Stimulated activated CD8-positive, alpha-beta memory T cell treated with anti-CD3 and anti-CD28 coated beads, Interleukin-12 subunit alpha, Interleukin-12 subunit beta, amount 100 ng/mL, for 24 hours (primary cell): ENCODE measurements at regions not wholly inside any gene's neighbourhood (a gene's known extent, or its start where the extent isn't known, plus 50 kb on each side); places are given as distances from the start of the nearest gene placed in this dataset.

ENCODE experiments used
- DNase-seq: peaks from one replicate; pipeline ENCODE4 v3.0.0-alpha.2; 2020; ENCODE audit errors: extremely low read depth

GRCh38 chr3:18044971-18045880, 302.8 kb upstream of the TBC1D5 start:
- no peak for DNase-seq

DNA sequence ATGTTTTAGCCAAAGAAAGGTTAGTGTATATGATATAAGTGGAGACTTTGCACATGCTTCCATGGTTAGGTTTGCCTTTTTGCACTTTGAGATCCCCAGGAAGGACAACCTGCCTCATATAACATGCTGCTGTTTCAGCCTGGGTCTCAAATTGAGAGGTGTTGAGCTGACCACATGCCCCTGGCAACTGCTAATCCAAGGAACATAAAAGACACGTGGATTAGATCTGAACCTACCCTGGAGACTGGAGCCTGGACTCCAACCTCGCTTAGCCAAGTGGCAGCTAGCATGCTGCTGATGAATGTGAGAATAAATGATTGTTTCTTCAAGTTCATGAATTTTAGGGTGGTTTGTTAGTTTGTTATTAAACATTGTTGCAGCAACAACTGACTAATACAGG, 301.8 kb upstream of the TBC1D5 start:
- DNase-seq: no peak

DNA sequence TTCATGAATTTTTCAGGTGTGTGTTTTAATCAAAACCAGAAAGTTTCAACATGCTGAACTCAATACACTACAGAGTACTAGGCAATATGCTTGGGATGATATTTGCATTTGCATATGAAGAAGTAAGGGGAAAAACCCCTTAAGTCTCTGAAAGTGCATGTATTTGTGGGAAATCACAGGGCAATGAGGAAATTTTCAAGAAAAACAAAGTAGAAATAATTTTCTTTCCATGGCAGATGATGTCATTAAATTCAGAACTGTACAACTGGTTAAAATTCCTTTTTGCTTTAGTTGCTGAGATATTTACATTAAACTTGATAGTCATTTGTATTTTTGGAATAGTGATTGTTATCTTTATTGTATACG, 294.0 kb upstream of the TBC1D5 start:
- no peak for DNase-seq

GRCh38 chr3:18035641-18036449, 293.4 kb upstream of the TBC1D5 start:
- no peak for DNase-seq

GRCh38 chr3:18033581-18034108, 291.2 kb upstream of the TBC1D5 start:
- no peak for DNase-seq

DNA sequence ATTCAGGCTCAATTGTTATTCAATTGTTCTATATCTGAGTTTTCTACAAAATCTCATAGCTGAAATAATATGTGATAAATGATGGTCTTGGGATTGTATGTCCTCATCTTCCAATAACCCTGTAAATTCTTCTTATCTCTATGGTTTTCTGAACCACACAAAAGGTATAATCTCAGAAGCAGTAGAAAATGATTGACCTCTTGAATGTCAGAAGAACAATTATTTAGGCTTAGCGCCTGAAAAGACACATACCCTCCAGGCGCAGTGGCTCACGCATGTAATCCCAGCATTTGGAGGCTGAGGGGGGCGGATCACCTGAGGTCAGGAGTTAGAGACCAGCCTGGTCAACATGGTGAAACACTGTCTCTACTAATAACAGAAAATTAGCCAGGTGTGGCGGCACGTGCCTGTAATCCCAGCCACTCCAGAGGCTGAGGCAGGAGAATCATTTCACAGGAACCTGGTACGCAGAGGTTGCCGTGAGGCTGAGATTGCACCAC, 288.0 kb upstream of the TBC1D5 start:
- no peak for DNase-seq

- no peak for DNase-seq
Measured at GRCh38 chr3:18027161-18027939, 284.9 kb upstream of the TBC1D5 start.

DNA sequence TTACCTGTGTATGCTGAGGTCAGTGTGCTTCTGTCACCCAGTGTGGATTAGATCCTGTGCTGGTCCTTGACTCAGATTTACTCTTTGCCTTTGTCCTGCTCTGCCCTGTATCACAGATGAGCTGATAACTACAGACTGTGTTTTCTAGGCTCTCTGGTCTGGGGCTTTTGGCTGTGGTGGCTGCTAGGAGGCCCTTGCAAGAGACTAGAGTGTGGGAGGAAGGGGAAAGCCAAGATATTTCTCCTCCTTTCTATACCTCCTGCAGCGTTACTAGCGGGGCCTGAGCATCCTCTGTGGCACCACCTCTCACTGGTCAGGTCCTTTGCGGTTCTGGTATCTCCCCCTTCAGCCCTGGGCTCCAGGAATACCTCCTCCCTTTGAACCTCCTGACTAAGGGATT, 282.3 kb upstream of the TBC1D5 start:
- DNase-seq: no peak

- DNase-seq: no peak
Measured at GRCh38 chr3:18019161-18019495, 276.7 kb upstream of the TBC1D5 start.

DNA sequence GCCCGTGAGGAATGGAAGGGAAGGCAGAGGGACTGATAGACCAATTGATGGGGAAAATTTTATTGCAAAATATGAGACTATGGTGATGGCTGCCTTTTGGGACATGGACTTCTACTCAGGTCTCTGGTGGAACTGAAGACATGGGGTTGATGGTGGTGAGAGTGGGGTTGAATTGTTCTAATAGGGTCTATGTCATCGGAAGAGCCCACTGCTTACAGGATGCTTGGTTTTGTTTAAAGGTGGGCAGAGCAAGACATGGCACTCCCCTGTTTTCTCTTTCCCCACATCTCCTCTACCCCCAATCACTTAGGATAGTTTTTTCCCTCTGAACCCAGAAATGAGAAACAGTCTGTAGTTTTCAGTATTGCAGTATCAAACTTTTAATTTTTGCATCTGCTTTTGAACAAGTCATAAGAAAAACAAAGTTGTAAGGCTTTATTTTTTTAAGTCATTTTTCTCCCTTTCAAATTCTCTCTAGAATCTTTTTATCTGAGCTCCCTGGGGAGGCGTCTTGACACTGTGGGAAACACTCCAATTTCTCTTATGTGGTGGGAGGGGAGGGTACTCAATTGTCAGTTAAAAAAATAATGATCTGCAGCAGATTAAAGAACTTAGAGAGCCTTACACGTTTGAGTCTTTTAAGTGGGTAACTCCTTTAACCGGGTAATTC, 276.2 kb upstream of the TBC1D5 start:
- DNase-seq: no peak

- no peak for DNase-seq
Measured at GRCh38 chr3:18016366-18016765, 273.9 kb upstream of the TBC1D5 start.

GRCh38 chr3:18012933-18013332, 270.5 kb upstream of the TBC1D5 start:
- DNase-seq: no peak

GRCh38 chr3:18012436-18012835, 270.0 kb upstream of the TBC1D5 start:
- DNase-seq: no peak

DNA sequence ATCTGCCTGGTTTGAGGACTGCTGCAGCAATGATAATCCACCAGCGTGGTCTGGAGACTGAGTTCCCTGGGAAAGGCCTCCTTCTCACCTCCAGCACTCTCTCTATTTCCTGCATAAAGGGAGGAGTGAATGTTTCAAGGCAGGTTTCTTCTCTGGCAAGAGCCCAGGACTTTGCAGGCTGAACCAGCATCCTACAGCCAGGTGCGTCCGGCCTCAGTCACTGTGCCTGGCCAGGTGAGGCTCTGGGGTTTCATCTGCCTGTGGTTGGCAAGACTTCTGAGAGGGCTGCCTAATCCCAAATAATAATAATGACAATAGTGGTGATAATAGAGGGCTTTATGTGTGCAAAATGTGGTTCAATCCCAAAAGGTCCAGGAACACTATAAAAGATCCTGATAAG, 269.0 kb upstream of the TBC1D5 start:
- DNase-seq: no peak

DNA sequence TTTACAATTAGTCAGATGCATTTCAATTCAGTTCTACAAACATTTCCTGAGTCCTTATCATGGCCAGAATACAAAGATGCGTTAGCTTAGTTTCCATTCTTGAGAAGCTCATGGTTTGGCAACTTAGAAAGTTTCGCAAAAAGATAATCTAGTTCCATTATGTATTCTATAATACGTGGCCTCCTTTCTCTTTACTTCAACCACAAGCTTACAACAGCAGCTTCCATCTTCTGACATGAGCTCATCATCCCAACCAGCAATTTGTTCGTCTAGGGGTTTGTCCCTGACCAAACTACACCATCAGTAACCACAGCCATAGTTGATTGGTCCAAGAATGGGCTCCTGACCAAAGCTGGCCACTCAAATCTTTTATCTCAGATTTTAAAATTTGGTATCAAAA, 267.6 kb upstream of the TBC1D5 start:
- DNase-seq: no peak

DNA sequence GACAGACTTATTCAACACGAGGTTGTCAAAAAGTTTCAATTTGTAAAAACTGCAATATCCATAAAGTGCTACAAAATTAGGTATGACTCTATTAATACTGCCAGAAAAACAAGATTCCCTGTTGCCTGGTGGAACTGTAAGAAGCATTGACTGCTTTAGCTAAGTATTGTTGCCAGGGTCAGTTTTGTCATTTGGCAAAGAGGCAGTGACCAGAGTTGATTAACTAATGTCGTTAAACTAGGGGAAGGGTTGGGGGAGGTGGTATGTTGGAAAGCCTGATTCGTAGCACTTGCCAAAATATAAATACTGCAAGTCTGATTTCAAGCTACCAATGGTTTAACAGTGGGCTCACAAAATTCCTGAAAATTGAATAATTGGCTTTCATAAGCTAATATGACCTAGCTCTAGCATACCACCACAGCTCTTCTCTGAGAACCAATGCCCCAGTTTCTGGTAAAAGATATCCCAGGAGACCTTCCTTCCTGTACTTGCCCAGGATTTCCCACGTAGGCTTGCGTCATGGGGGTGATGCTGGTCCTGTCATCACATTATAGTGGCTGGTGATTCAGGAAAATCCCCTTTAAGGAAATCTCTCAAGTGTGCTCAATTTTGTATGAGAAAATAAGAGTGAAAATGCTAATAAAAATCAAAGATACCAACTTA, 266.4 kb upstream of the TBC1D5 start:
- no peak for DNase-seq

- DNase-seq: no peak
Measured at GRCh38 chr3:18007980-18008379, 265.5 kb upstream of the TBC1D5 start.

- DNase-seq: no peak
Measured at GRCh38 chr3:17995769-17996168, 253.3 kb upstream of the TBC1D5 start.

- no peak for DNase-seq
Measured at GRCh38 chr3:17994167-17994566, 251.7 kb upstream of the TBC1D5 start.

- DNase-seq: no peak
Measured at GRCh38 chr3:17990390-17990789, 248.0 kb upstream of the TBC1D5 start.

DNA sequence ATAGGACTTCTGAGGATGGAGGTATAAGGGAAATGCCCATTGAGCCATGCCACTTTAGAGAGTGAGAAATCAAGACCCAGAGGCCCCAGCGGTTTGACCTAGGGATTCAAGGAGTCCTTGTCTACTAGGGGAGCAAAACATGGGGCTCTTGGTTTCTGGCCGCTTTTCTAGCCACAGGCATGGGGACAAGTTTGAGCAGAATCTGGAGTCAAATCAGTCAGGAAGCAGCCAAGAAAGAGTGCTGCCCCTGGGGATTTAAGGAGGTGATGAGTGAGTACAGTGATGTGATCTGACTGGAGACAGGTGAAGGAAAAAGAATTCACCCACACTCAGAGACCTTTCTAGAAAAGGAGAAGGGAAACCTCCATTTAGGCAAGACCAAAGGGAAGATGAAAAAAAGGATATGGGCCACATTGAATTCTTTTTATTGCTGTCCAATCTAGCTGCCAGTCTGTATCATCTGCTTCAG, 244.0 kb upstream of the TBC1D5 start:
- DNase-seq: no peak
